GM19467 (cell line): ENCODE measurements at regions not wholly inside any gene's neighbourhood (a gene's known extent, or its start where the extent isn't known, plus 50 kb on each side); places are given as distances from the start of the nearest gene placed in this dataset.
"Not testable (repeated sequence)": the region's sequence is repeated elsewhere in the genome, so short reads cannot be mapped to it uniquely, and the experiment has no call there.

ENCODE experiments used
- ATAC-seq: cut with Tn5 transposase; IDR thresholded peaks from one replicate; pipeline ENCODE4 v1.9.1; 2021; ENCODE audit warnings: mild to moderate bottlenecking, moderate library complexity; ENCODE audit not compliant: unreplicated experiment

DNA sequence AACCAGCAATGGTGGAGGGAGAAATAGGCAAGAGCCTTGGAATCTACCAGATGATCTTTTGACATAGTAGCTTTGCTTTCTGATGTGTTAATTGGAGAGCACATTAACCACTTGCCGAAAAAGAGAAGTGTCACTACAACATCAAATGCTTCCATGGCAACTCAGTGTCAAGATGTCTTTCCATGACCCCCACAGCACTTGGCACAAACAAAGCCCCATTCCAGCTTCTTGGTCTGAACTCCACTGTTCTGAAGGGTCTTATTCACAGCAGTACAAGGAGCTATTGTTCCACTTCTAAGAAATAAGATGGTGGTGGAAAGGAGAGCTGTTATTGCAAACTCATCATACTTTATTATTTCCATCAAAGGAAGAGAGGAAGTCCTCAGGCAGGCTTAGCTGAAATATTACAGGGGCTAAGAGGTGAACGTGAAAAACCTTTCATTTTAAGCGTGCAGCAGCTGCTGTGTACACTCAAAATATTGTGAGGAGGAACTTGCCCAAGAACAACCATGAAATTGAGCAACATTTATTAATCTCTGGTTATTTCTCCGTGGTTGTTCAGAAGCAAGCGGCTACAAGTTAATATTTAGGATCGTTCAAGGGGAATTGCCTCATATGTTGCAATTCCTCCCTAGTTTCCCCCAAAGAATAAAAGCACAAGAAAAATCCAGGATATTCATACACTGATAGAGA lies 354.8 kb upstream of the CELF2 start:
- ATAC-seq = no peak

- ATAC-seq = no peak
Observed at GRCh38 chr10:10663622-10664021, 354.1 kb upstream of the CELF2 start.

DNA sequence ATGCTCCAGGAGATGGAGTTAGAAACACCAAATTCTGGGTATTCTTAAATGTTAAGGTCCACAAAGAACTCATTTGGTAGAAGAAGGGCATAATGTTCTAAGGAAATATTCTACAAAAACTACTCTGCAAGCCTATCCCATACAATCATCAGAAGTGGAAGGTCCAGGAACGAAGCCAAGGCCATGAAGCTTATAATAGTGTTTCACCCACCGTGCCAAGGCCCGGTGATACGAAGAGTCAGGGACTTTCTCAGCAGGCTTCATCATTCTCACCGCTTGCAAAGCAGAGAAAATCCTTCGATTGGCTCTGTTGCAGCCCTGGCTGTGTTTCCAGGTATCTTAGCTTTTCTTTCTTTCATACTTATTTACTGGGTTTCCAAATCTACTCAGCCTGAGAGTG lies 351.9 kb upstream of the CELF2 start:
- ATAC-seq = no peak

DNA sequence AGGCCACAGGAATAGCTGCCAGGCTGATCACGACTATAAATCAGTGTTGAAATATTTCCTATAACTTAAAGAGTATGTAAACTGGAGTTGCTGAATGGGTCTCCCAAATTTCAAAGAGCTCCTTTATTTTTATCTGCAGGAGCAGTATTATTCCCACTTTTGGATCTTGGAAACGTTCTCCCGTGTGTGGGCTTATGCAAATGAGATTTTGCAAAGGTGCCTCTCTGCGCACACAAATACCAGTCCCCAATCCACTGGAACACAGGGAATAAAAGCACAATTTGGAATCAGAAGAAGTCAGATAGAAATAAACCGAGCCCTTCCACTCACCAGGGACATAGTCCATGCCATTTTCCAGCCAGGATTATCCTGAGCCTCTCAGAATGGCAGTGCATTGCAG lies 350.2 kb upstream of the CELF2 start:
- ATAC-seq = no peak

GRCh38 chr10:10676972-10677371 lies 340.7 kb upstream of the CELF2 start:
- ATAC-seq = no peak

DNA sequence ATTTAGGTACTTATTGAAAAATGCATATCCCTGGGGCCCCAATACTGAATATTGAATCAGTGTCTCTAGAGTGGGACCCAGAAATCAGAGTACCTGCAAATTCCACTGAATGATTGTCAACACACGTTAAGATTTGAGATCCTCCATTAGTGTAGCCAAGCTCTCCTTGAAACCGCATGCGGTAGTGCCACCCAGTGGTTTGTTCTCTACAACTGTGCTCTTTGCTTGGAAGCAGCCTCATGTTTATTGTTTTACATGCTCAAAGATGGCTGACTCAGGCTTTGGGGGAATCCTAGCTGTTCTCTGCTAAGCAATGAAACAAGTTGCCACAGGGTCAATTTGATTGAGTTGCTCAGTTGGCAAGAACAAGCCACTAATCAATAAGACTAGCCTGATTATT lies 340.2 kb upstream of the CELF2 start:
- ATAC-seq = no peak

- no peak for ATAC-seq
Observed at GRCh38 chr10:10680496-10680895, 337.2 kb upstream of the CELF2 start.

GRCh38 chr10:10684972-10685371 lies 332.7 kb upstream of the CELF2 start:
- ATAC-seq = no peak

- ATAC-seq = no peak
Observed at GRCh38 chr10:10685566-10685965, 332.1 kb upstream of the CELF2 start.

GRCh38 chr10:10687751-10688150 lies 329.9 kb upstream of the CELF2 start:
- no peak for ATAC-seq

GRCh38 chr10:10699427-10699826 lies 318.2 kb upstream of the CELF2 start:
- ATAC-seq = no peak

GRCh38 chr10:10701084-10701611 lies 316.5 kb upstream of the CELF2 start:
- ATAC-seq = no peak

GRCh38 chr10:10702211-10702610 lies 315.5 kb upstream of the CELF2 start:
- no peak for ATAC-seq

GRCh38 chr10:10703382-10703781 lies 314.3 kb upstream of the CELF2 start:
- no peak for ATAC-seq

DNA sequence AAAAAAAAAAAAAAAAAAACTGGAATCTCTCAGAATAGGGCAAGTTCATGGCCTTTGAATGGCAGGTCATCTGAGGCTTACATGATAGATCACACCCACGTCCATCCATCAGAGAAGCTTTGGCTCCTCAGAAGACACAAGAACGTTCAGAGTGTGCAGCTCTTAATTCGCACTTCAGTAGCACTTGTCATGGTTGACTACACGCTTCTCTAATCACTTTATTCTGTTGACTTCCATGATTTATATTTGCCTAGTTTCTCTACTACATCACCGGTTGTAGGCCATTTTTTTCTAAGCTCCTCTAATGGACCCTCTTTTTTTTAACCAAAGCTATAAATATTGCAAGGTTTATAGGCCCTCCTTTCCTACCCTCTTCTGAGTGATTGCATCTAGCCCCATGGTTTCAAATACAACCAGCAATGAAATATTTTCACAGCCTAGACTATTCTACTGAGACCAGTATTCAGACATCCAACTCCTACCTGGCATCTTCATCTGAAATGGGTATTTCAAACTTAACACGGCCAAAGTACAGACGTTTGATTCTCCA lies 305.4 kb upstream of the CELF2 start:
- ATAC-seq = no peak

DNA sequence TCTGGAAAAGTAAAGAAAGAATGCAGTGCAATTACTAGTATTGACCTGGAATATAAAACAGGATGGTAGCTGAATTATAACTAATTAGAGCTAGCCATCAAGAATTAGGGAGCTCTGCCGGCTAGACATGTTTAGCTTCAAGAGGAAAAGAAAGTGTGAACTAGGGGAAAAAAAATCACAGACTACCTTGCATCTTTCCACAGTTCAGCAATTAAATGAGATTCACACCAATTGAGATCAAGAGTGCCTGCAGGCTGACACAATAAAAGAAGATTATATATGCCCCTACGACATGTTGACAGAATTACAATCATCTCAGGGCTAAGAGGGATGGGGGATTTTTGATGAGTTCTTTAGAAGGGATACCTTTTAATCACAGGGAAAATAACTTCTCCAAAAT lies 303.3 kb upstream of the CELF2 start:
- ATAC-seq = no peak

DNA sequence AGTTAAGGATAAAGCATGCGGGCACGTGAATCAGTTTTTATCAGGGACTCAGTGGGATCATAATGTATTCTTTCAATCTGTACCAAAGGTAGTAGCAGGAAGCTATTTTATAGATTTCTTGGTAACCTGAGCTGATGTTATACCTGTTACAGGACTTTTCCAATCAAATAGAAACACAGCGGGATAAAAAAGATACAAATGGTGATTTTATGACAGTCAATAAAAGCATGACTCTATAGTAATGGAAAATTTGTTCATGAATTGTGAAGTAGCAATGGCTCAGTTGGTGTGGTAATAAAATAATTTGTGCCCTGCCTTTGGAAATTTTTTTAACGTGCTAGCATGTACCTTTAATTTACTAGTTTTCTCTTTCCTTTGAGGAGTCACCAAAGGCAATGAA lies 300.7 kb upstream of the CELF2 start:
- no peak for ATAC-seq

GRCh38 chr10:10722422-10722821 lies 295.2 kb upstream of the CELF2 start:
- ATAC-seq = no peak

DNA sequence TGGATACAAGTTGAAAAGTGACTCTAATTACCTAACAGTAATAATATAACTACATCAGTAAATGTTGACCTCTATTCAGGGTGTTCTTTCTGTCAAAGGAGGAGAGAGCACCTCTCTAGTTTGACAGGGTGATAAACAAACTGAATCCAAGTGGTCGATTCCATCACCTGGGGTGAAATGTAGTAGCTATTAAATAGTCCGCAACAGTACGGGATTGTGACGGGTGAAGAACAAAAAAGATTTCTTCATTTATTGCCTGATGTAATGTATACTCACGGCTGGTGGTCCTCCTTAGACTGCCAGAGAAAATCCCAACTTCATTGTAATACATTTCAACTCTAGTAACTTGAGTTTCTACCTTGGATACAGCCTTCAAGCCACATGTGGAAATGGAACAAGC lies 292.5 kb upstream of the CELF2 start:
- ATAC-seq = no peak

DNA sequence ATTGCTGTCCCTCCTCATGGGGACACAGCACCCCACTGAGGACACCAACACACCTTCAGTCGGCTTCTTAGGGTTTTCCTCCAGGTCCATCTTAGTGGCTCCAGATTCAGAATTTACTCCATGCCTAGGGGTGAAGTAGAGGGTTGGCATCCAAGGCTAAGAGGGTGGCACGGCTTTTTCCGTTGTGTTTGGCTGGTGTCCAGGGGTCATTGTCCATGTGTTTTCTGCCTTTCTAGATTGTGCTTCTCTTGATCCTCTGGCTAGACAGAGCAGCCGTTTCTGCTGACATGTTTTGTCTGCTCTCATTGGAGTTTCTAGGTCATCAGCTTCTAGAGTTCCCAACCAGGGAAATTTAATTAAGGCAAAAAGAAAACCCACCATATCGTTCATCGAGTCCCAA lies 291.6 kb upstream of the CELF2 start:
- no peak for ATAC-seq

DNA sequence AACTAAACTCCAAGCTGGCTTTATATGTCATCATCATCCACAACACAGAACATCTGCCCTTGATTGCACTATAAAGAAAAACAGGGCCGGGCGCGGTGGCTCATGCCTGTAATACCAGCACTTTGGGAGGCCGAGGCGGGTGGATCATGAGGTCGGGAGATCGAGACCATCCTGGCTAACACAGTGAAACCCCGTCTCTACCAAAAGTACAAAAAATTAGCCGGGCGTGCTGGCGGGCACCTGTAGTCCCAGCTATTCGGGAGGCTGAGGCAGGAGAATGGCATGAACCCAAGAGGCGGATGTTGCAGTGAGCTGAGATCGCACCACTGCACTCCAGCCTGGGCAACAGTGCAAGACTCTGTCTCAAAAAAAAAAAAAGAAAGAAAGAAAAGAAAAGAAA lies 290.3 kb upstream of the CELF2 start:
- not testable (repeated sequence) for ATAC-seq

DNA sequence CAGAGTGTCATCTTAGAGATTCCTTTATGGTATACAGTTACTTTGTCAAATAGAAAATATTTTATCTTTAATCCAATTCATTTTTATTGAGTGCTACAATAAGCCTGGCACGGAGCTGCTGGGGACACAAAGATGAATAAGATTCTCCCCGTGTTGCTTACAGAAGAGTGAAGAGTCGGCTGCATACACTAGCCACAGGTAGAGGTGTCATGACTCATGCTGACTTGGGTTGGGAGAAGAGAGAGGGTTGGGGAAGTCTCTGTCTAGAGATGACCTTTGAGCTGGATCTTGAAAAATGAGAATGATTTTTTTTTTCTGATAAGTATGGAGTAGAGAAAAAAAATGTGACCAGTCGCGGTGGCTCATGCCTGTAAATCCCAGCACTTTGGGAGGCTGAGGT lies 289.9 kb upstream of the CELF2 start:
- ATAC-seq = no peak
